GM12873 (cell line): ENCODE measurements at regions not wholly inside any gene's neighbourhood (a gene's known extent, or its start where the extent isn't known, plus 50 kb on each side); places are given as distances from the start of the nearest gene placed in this dataset.
A peak's percentile ranks its signal among the peaks of the same experiment; 100 is the strongest.

ENCODE experiments used
- CTCF ChIP-seq: IDR thresholded peaks from 2 replicates; pipeline ENCODE4 v1.5.1; 2012; ENCODE audit warnings: low read depth, mild to moderate bottlenecking, moderate library complexity, low read length, control low read depth; ENCODE audit not compliant: insufficient read depth; ENCODE audit errors: missing control alignments

- no peak for TF ChIP-seq CTCF
These were observed 746.1 kb upstream of the LRRTM1 start for GRCh38 chr2:81050580-81051095.

GRCh38 chr2:81043681-81044080 lies 739.1 kb upstream of the LRRTM1 start:
- no peak for TF ChIP-seq CTCF

- no peak for TF ChIP-seq CTCF
These were observed 702.6 kb upstream of the LRRTM1 start for GRCh38 chr2:81007104-81007503.

GRCh38 chr2:81002906-81003305 lies 698.4 kb upstream of the LRRTM1 start:
- TF ChIP-seq CTCF, result no peak

- no peak for TF ChIP-seq CTCF
These were observed 682.9 kb upstream of the LRRTM1 start for GRCh38 chr2:80987466-80987865.

GRCh38 chr2:80969900-80970299 lies 665.3 kb upstream of the LRRTM1 start:
- TF ChIP-seq CTCF, result no peak

GRCh38 chr2:80968450-80968849 lies 663.9 kb upstream of the LRRTM1 start:
- peak; percentile 11 for TF ChIP-seq CTCF
